ENCODE measurements at regions not wholly inside any gene's neighbourhood (a gene's known extent, or its start where the extent isn't known, plus 50 kb on each side); places are given as distances from the start of the nearest gene placed in this dataset.

GRCh38 chr5:144873076-144873475 lies 702.4 kb downstream of the KCTD16 start:
- ChIA-PET CTCF (no interaction called here), POLR2A (no interaction called here)
- no peak overlapping the region for H3K4me3 ChIP-seq
- FAIRE-seq: no peak
- H3K4me2 ChIP-seq: no peak overlapping the region
- H3K9me3 ChIP-seq: no peaks in the 10 kb centered on the region
- no peak overlapping the region for H3K27ac ChIP-seq
- DNase-seq (ENCODE audit: low read depth in 1 of 2, low spot score in 1 of 2): no peak
- ATAC-seq: no peak
- H3K4me1 ChIP-seq: no peaks in the 10 kb centered on the region
- WGBS (ENCODE audit: missing lambda C conversion rate): 1% methylated on average over 2 of the region's 2 CpGs
- TF ChIP-seq CHD2 (IDR thresholded peaks at IDR 0.05; ENCODE audit: low read length, partially characterized antibody): no peak
- TF ChIP-seq PHF8 (IDR thresholded peaks at IDR 0.05; ENCODE audit: borderline replicate concordance, low read depth): no peak
- TF ChIP-seq RARB (CRISPR knock-in tag; IDR thresholded peaks at IDR 0.05): no peak
- TF ChIP-seq BHLHE40 (IDR thresholded peaks at IDR 0.05; ENCODE audit: low read depth, low read length): no peak
- TF ChIP-seq ELK1 (IDR thresholded peaks at IDR 0.05; ENCODE audit: low read depth, low read length): no peak
- TF ChIP-seq FOSB (CRISPR knock-in tag; IDR thresholded peaks at IDR 0.05): no peak
- no peak for TF ChIP-seq PBX3 (IDR thresholded peaks at IDR 0.05)
- no peak for TF ChIP-seq JUN (IDR thresholded peaks at IDR 0.05)
- TF ChIP-seq RCOR1 (IDR thresholded peaks at IDR 0.05; ENCODE audit: low read depth, low read length): no peak
- no peak for TF ChIP-seq ZNF302 (CRISPR knock-in tag; IDR thresholded peaks at IDR 0.05)
- no peak for TF ChIP-seq ZSCAN20 (CRISPR knock-in tag; IDR thresholded peaks at IDR 0.05)

GRCh38 chr5:144864118-144864517 lies 693.4 kb downstream of the KCTD16 start:
- Histone ChIP-seq H3K9me3 (no peaks in the 10 kb centered on the region), H3K27ac (no peak overlapping the region), H3K4me3 (no peak overlapping the region), H3K4me2 (no peak overlapping the region), H3K4me1 (no peaks in the 10 kb centered on the region)
- CTCF ChIA-PET: no interaction called here
- POLR2A ChIA-PET: no interaction called here
- DNase-seq (ENCODE audit: low read depth in 1 of 2, low spot score in 1 of 2): no peak
- no peak for ATAC-seq
- no peak for FAIRE-seq
- no peak for TF ChIP-seq RCOR1 (IDR thresholded peaks at IDR 0.05; ENCODE audit: low read depth, low read length)
- TF ChIP-seq KDM1A (IDR thresholded peaks at IDR 0.05; ENCODE audit: low read depth): no peak
- TF ChIP-seq MYC (IDR thresholded peaks at IDR 0.05; ENCODE audit: borderline replicate concordance, low read length): no peak
- no peak for TF ChIP-seq HES2 (IDR thresholded peaks at IDR 0.05)
- TF ChIP-seq ZC3H11A (IDR thresholded peaks at IDR 0.05): no peak

- TF ChIP-seq KDM1A (IDR thresholded peaks at IDR 0.05; ENCODE audit: low read depth): no peak
- no peak for TF ChIP-seq HOXB5 (CRISPR knock-in tag; IDR thresholded peaks at IDR 0.05)
- no peak for TF ChIP-seq ELK1 (IDR thresholded peaks at IDR 0.05; ENCODE audit: low read depth, low read length)
- TF ChIP-seq ZNF302 (CRISPR knock-in tag; IDR thresholded peaks at IDR 0.05): no peak
- TF ChIP-seq, protein P1, sequence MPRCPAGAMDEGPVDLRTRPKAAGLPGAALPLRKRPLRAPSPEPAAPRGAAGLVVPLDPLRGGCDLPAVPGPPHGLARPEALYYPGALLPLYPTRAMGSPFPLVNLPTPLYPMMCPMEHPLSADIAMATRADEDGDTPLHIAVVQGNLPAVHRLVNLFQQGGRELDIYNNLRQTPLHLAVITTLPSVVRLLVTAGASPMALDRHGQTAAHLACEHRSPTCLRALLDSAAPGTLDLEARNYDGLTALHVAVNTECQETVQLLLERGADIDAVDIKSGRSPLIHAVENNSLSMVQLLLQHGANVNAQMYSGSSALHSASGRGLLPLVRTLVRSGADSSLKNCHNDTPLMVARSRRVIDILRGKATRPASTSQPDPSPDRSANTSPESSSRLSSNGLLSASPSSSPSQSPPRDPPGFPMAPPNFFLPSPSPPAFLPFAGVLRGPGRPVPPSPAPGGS (IDR thresholded peaks at IDR 0.05): no peak
- TF ChIP-seq MAFK (IDR thresholded peaks at IDR 0.05; ENCODE audit: partially characterized antibody): no peak
- TF ChIP-seq JUNB (IDR thresholded peaks at IDR 0.05): no peak
- no peak for TF ChIP-seq SMC3 (IDR thresholded peaks at IDR 0.05)
- no peak for TF ChIP-seq CHD2 (IDR thresholded peaks at IDR 0.05; ENCODE audit: low read length, partially characterized antibody)
- TF ChIP-seq NR3C1 (IDR thresholded peaks at IDR 0.05): no peak
- TF ChIP-seq MAX (IDR thresholded peaks at IDR 0.05): no peak
- no peak for TF ChIP-seq SREBF2 (IDR thresholded peaks at IDR 0.05)
- TF ChIP-seq POLR2A (IDR thresholded peaks at IDR 0.05; ENCODE audit: low read length): no peak
- TF ChIP-seq FOSL2 (IDR thresholded peaks at IDR 0.05): no peak
- TF ChIP-seq FOSL2 (CRISPR knock-in tag; IDR thresholded peaks at IDR 0.05): no peak
- TF ChIP-seq EHMT2 (IDR thresholded peaks at IDR 0.05; ENCODE audit: low read depth): no peak
- H3K4me3 ChIP-seq: no peak overlapping the region
- H3K9me3 ChIP-seq: no peaks in the 10 kb centered on the region
- CTCF ChIA-PET: no interaction called here
- H3K27ac ChIP-seq: no peak overlapping the region
- ATAC-seq: no peak
- H3K4me1 ChIP-seq: no peaks in the 10 kb centered on the region
- 0% methylated on average over 1 of the region's 1 CpG for WGBS (ENCODE audit: missing lambda C conversion rate)
- FAIRE-seq: no peak
- no peak for DNase-seq (ENCODE audit: low read depth in 1 of 2, low spot score in 1 of 2)
- H3K4me2 ChIP-seq: no peak overlapping the region
- POLR2A ChIA-PET: no interaction called here
Observed at GRCh38 chr5:144857454-144857853, 686.8 kb downstream of the KCTD16 start.

Measured in A549 (cell line).